Islet precursor cell (in vitro differentiated cells): ENCODE measurements at regions not wholly inside any gene's neighbourhood (a gene's known extent, or its start where the extent isn't known, plus 50 kb on each side); places are given as distances from the start of the nearest gene placed in this dataset.
"Not testable (repeated sequence)": the region's sequence is repeated elsewhere in the genome, so short reads cannot be mapped to it uniquely, and the experiment has no call there.

Experiments
- DNase-seq: peaks from one replicate; pipeline ENCODE4 v3.0.0-alpha.2; 2018

DNA sequence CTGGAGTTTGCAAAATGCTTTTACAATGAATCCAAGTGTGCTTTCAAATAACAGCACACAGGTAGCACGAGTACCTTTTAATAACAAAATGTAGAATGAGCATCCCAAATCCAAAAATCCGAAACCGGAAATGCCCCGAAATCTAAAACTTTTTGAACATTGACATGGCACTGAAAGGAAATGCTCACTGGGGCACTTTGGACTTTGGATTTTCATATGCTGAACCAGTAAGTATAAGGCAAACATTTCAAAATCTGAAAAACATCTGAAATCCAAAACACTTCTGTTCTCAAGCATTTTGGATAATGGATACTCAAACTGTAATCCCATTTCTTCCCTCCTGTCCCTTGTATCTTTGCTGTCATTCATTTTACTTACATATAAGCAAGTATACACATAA, 50.1 kb downstream of the GCNT4 start:
- no peak for DNase-seq

GRCh38 chr5:74995926-74996325, 56.4 kb downstream of the GCNT4 start:
- DNase-seq: no peak

GRCh38 chr5:74994826-74995225, 57.5 kb downstream of the GCNT4 start:
- peak; percentile 14 for DNase-seq

- no peak for DNase-seq
Observed at GRCh38 chr5:74993743-74994142, 58.6 kb downstream of the GCNT4 start.

DNA sequence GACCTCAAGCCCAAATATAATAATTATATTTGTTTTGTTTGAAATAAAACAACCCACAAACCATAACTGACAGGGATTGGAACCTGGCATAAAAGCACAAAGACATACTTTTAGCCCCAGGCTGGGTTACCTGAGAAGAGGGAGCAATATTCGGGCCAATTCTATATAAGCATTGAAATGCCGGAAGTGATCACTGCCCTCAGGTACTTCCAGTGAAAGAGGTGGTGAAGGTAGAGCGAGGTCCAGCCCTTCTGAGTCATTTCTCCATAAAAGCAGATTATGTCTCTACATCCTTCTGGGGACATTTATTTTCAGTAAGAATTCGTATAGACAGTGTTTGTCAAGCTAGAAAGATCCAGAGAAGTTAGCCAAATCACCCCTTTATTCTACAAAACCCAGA, 59.6 kb downstream of the GCNT4 start:
- DNase-seq: no peak

DNA sequence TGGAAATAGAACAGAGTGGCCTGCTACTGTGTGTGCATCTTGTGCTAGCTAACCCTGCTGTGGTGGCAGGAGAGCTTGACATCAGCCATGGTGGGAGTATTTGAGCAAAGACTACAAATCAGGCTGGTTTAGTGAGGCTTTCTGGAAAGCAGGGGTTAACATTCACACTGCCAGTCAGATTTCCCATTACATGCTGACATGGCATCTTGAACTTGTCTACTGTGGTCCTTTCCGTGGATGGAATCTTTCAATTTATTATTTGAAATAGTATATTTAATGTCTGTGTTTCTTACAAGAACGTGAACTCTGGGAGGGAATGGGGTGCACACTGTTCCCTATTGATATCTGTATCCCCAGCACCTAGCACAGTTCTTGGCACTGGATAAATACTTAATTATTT, 60.8 kb downstream of the GCNT4 start:
- DNase-seq: no peak

DNA sequence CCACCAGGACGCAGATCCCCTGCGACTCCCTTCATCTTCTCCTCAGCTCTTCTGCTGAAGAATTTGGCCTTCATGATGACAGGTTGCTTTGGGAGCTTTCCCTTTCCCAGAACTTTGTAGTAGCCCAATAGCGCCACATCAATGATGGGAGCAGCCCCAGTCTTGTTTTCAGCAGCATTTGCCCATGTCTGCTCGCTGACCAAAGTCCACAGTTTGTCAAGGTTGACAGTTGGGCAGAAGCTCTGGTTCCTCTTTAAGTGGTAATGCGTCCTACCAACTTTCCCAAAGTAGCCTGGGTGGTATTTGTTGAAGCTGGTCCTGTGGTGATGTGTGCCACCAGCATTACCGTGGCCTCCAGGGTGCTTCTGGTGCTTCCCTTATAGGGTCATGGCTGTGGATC, 62.2 kb downstream of the GCNT4 start:
- DNase-seq: no peak

DNA sequence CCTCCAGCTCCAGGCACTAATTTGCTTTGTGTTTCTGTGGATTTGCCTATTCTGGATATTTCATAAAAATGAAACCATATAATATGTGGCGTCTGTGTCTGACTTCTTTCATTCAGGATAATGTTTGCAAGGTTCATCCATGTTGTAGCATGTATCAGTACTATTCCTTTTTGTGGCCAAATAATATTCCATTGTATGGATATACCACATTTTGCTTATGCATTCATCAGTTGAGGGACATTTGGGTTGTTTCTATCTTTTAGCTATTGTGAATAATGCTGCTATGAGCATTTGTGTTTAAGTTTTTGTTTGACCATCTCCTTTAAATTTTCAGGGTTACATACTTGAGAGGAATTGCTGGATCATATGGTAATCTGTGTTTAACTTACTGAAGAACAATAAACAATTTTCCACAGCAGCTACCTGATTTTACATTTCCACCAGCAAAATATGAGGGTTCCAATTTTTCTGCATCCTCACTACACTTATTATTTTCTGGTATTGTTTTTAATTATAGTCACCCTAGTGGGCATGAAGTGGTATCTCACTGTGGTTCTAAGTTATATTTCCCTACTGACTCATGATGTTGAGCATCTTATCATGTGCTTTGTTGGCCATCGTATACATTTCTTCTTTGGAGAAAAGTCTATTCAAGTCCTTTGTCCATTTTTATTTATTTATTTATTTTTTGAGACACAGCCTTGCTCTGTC, 63.9 kb downstream of the GCNT4 start:
- DNase-seq: no peak

GRCh38 chr5:74978345-74978744, 74.0 kb downstream of the GCNT4 start:
- no peak for DNase-seq

DNA sequence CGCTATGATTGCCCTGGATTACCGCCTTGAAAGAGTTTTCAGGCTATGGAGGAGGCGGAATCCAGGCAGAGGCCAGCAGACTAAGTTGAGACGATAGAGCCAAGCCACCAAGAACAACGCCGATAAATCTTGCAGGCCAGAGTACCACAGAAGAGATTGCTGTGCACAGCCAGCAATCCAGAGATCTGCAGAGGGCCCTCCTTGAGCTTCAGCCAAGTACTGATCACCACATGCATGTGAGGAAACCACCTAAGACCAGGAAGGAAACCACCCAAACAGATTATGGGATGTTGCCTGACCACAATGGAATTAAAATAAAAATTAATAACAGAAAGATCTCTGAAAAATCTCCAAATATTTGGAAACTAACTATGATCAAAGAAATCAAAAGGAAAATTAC, 74.9 kb downstream of the GCNT4 start:
- no peak for DNase-seq

- no peak for DNase-seq
Observed at GRCh38 chr5:74976651-74977050, 75.7 kb downstream of the GCNT4 start.

DNA sequence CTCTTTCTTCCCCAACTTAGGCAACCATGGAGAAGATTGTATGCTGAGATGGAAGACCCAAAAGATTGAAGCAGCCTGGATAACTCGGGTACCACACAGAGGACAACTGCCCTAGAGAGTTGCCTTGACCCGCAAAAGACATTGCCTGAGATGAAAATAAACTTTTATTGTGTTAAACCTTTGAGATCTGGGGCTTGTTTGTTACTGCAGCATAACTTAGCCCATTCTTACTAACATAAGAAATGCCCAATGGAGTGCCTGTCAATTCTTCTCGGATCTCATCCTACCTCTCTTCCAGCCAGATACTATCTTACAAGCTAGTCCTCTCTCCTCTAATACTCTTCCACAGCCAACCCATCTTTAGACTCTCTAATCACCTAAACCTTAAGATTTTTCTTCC, 76.8 kb downstream of the GCNT4 start:
- no peak for DNase-seq

DNA sequence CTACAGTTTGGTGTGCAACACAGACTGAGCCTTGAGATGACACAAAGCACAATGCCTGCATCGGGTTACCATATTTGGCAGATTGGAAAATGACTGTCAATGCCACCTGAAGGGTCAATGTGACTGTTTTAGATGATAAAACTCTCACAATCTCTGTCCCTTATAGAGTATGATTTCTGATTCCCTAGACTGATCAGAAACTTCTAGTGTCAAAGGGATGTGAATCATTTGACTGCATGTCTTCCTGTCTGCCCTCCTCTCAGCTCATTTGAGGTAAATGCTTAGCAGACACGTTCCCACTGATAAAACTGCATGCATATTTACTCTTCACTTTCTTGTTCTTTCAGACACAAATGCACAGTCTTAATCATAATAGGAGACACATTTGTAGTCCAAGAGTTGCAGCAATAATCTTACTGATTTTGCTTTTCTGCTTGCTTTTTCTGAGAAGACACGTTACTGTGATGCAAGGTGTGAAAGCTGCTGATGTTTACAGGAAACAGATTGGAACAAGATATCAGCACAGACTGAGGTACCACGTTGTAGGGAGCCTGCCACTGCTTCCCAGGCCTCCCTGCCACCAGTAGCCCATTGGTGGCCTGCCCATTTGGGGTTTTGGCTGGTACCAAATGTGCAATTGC, 77.8 kb downstream of the GCNT4 start:
- no peak for DNase-seq

DNA sequence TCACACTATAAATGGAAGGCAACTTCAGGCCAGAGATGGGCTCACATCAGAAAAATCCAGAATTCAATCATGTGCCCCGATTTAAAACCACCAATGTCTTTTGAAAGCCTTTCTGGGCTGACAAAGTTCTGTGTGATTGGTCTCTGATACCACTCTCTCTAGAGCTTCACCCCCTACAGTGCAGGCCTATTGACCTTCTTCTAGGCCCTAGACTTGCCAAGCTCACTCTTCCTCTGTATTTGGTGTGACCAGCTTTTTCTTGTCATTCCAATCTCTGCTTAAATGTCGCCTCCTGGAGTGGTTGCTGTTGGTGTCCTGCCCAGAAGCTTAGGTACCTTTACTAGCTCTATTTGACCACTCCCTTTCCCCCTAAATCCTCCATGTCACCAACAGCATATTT, 78.7 kb downstream of the GCNT4 start:
- no peak for DNase-seq

DNA sequence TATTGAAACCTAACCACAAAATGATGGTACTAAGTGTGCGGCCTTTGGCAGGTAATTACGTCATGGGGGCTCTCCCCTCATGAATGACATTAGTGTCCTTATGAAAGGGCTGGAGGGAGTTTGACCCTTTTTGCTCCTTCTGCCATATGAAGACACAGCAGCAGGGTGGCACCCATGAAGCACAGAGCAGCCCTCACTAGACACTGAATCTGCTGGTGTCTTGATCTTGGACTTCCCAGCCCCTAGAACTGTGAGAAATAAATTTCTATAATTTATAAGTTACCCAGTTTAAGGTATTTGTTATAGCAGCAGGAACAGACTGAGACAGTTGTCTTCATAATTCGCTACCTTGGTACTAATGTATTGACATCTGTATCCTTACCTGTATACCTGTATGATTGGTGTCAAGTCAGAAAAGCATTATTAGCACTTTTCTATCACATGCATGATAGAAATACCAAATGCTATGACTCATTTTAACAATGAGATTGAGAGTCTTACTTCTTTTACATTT, 80.4 kb downstream of the GCNT4 start:
- no peak for DNase-seq

DNA sequence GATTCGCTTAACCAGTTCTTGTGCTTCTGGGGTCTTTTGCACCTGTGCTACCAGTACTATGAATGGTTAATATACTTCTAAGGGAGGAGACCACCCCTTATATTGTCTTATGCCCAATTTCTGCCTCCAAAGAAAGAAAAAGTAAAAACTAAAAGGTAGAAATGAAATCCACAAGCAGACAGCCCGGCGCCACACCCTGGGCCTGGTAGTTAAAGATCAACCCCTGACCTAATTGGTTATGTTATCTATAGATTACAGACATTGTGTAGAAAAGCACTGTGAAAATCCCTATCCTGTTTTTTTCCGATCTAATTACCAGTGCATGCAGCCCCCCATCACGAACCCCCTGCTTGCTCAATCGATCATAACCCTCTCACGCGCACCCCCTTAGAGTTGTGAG, 81.5 kb downstream of the GCNT4 start:
- DNase-seq: not testable (repeated sequence)

DNA sequence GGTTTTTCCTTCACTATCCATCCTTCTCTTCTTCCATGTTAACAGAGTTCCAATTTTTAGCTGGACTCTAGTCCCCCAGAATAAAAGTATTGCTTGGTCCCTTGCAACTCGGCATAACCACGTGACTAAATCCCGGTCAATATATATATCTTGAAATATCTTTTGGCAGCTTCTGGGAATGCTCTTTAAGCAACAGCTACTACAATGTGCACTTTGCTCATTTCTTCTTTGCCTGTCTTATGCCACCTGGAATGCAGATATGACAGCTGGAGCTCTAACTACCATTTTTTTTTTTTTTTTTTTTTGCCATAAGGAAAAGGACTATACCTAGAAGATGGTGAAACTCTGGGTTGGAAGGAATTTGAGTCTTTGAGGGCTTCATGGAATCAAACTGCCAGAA, 82.6 kb downstream of the GCNT4 start:
- no peak for DNase-seq

- peak; percentile 87 for DNase-seq
Observed at GRCh38 chr5:74966141-74967026, 86.0 kb downstream of the GCNT4 start.

- no peak for DNase-seq
Observed at GRCh38 chr5:74963407-74963806, 89.0 kb downstream of the GCNT4 start.

- no peak for DNase-seq
Observed at GRCh38 chr5:74957906-74958305, 91.7 kb upstream of the FAM169A start.

DNA sequence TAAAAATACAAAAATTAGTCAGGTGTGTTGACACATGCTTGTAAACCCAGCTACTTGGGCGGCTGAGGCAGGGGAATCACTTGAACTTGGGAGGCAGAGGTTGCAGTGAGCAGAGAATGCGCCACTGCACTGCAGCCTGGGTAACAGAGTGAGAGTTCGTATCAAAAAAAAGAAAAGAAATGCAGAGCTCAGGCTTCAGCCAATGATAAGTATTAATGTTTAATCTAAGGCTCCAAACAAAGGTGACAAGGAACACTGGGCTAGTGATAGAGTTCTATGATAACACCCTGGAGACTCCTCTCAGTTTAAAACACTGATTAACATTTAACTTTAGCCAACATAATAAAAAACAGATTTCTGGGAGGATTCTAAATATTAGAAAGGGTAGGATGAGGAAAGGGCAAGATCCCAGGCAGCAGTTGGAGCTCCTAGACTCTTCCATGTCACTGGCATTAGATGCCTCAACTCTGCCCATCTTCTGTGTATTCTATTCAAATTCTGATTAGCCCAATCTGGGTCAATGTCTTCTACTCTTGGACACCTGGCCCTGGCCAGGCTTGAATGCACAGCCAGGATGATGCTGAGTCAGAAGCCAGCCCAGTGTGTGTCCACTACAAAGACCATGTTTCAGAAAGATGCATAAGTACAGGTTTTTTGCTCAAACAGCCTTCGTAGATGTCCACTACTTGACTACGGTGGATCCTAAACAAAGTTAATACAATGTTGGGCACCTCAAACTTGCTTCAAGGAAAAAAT, 91.0 kb upstream of the FAM169A start:
- no peak for DNase-seq

GRCh38 chr5:74956278-74956677, 90.1 kb upstream of the FAM169A start:
- DNase-seq: peak; percentile 68

- no peak for DNase-seq
Observed at GRCh38 chr5:74954919-74955318, 88.7 kb upstream of the FAM169A start.
